ENCODE measurements at regions not wholly inside any gene's neighbourhood (a gene's known extent, or its start where the extent isn't known, plus 50 kb on each side); places are given as distances from the start of the nearest gene placed in this dataset.
A peak's percentile ranks its signal among the peaks of the same experiment; 100 is the strongest.

GRCh38 chr12:78407722-78408121 is 456.9 kb upstream of the SYT1 start:
- DNase-seq: no peak

- DNase-seq: no peak
Measured at GRCh38 chr12:78414071-78414470, 450.5 kb upstream of the SYT1 start.

- no peak for DNase-seq
Measured at GRCh38 chr12:78418919-78419318, 445.7 kb upstream of the SYT1 start.

- no peak for DNase-seq
Measured at GRCh38 chr12:78419513-78419912, 445.1 kb upstream of the SYT1 start.

- no peak for DNase-seq
Measured at GRCh38 chr12:78420991-78421390, 443.6 kb upstream of the SYT1 start.

- no peak for DNase-seq
Measured at GRCh38 chr12:78430551-78430950, 434.0 kb upstream of the SYT1 start.

GRCh38 chr12:78431931-78432330 is 432.6 kb upstream of the SYT1 start:
- DNase-seq: no peak

- DNase-seq: no peak
Measured at GRCh38 chr12:78439666-78440065, 424.9 kb upstream of the SYT1 start.

- DNase-seq: no peak
Measured at GRCh38 chr12:78441737-78442453, 422.7 kb upstream of the SYT1 start.

GRCh38 chr12:78442454-78442801 is 422.1 kb upstream of the SYT1 start:
- no peak for DNase-seq

GRCh38 chr12:78446555-78446954 is 418.0 kb upstream of the SYT1 start:
- no peak for DNase-seq

GRCh38 chr12:78447373-78447772 is 417.2 kb upstream of the SYT1 start:
- no peak for DNase-seq

- DNase-seq: no peak
Measured at GRCh38 chr12:78448692-78449091, 415.9 kb upstream of the SYT1 start.

GRCh38 chr12:78455991-78456390 is 408.6 kb upstream of the SYT1 start:
- no peak for DNase-seq

- DNase-seq: no peak
Measured at GRCh38 chr12:78457938-78458337, 406.6 kb upstream of the SYT1 start.

GRCh38 chr12:78470354-78471195 is 394.0 kb upstream of the SYT1 start:
- DNase-seq: no peak

- no peak for DNase-seq
Measured at GRCh38 chr12:78473136-78473535, 391.4 kb upstream of the SYT1 start.

GRCh38 chr12:78473561-78473960 is 391.0 kb upstream of the SYT1 start:
- DNase-seq: no peak

GRCh38 chr12:78483767-78484315 is 380.7 kb upstream of the SYT1 start:
- no peak for DNase-seq

- no peak for DNase-seq
Measured at GRCh38 chr12:78489990-78490389, 374.6 kb upstream of the SYT1 start.

- DNase-seq: no peak
Measured at GRCh38 chr12:78490861-78491260, 373.7 kb upstream of the SYT1 start.

- DNase-seq: no peak
Measured at GRCh38 chr12:78494911-78495310, 369.7 kb upstream of the SYT1 start.

GRCh38 chr12:78501825-78502224 is 362.7 kb upstream of the SYT1 start:
- DNase-seq: no peak

GRCh38 chr12:78519422-78519821 is 345.2 kb upstream of the SYT1 start:
- DNase-seq: peak; percentile 51
